ENCODE measurements at regions not wholly inside any gene's neighbourhood (a gene's known extent, or its start where the extent isn't known, plus 50 kb on each side); places are given as distances from the start of the nearest gene placed in this dataset.
A peak's percentile ranks its signal among the peaks of the same experiment; 100 is the strongest.
"Not testable (repeated sequence)": the region's sequence is repeated elsewhere in the genome, so short reads cannot be mapped to it uniquely, and the experiment has no call there.

DNA sequence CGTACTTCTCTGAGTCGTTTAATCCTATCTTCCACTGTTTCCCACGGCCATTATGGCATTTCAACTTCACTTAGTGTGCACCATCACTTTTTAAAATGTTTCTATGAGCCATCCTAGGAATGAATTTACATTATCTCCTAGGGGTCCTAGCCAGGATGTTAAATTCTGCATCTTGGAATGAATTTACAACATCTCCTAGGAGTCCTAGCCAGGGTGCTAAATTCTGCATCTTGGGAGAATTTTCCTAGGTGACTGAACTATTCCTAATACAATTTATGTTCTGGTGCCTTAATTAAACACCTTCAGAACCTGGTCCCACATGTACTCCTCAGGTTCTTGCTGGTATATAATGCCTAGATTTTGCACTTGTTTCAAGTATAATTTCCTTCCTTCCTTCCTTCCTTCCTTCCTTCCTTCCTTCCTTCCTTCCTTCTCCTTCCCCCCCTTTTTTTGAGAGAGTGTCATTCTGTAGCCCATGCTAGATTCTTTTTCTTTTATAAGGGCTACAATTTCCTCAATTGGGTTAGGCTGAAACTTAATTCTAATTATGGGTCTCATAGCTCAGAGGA lies 72.1 kb downstream of the TBR1 start:
- no peaks in the 10 kb centered on the region for H3K4me1 Mint-ChIP-seq (ENCODE audit: insufficient read depth, unreplicated experiment)
- POLR2A ChIA-PET = no interaction called here
- H3K27me3 Mint-ChIP-seq (ENCODE audit: insufficient read depth, unreplicated experiment) = peaks cover 35% of the 10 kb centered on the region
- H3K9me3 Mint-ChIP-seq (ENCODE audit: unreplicated experiment) = no peaks in the 10 kb centered on the region
- no peaks in the 10 kb centered on the region for H3K36me3 Mint-ChIP-seq (ENCODE audit: insufficient read depth, unreplicated experiment)
- no peak overlapping the region for H3K27ac Mint-ChIP-seq (ENCODE audit: low read depth, unreplicated experiment)
- DNase-seq (ENCODE audit: unreplicated experiment) = no peak
- TF ChIP-seq, protein P1, sequence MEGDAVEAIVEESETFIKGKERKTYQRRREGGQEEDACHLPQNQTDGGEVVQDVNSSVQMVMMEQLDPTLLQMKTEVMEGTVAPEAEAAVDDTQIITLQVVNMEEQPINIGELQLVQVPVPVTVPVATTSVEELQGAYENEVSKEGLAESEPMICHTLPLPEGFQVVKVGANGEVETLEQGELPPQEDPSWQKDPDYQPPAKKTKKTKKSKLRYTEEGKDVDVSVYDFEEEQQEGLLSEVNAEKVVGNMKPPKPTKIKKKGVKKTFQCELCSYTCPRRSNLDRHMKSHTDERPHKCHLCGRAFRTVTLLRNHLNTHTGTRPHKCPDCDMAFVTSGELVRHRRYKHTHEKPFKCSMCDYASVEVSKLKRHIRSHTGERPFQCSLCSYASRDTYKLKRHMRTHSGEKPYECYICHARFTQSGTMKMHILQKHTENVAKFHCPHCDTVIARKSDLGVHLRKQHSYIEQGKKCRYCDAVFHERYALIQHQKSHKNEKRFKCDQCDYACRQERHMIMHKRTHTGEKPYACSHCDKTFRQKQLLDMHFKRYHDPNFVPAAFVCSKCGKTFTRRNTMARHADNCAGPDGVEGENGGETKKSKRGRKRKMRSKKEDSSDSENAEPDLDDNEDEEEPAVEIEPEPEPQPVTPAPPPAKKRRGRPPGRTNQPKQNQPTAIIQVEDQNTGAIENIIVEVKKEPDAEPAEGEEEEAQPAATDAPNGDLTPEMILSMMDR (IDR thresholded peaks at IDR 0.05; ENCODE audit: unreplicated experiment) = no peak
- BruUV-seq (replicated peaks) = no TSS peak
- CTCF ChIA-PET = interaction anchor here (0.7 kb wide), 1 partner anchor 314 kb away, joined by 3 read pairs; no protein-coding TSS in a partner anchor
- no peak overlapping the region for H3K4me3 Mint-ChIP-seq (ENCODE audit: unreplicated experiment)
- intact Hi-C loops (cut with micrococcal nuclease) = no loop called here

DNA sequence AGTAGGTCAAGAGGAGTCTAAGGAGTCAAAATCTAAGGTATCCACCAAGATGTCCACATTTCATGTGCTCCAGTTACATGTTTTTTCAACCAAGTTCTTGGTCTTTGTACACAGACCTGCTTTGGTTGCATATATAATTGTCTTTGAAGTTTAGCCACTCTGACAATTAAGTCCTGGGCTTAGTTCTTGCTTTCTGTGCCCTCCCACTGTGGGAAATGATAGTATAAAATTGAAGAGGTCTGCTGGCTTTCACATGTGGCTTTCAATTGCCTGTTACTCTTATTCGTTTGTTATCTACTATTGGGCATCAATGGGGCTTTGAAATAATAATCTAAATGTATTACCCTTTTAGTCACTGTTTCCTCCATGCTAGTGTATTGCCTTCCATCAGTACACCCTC lies 72.8 kb downstream of the TBR1 start:
- Mint-ChIP-seq H3K36me3 (ENCODE audit: insufficient read depth, unreplicated experiment) (no peaks in the 10 kb centered on the region), H3K4me3 (ENCODE audit: unreplicated experiment) (no peak overlapping the region), H3K27me3 (ENCODE audit: insufficient read depth, unreplicated experiment) (peaks cover 33% of the 10 kb centered on the region), H3K4me1 (ENCODE audit: insufficient read depth, unreplicated experiment) (no peaks in the 10 kb centered on the region), H3K27ac (ENCODE audit: low read depth, unreplicated experiment) (no peak overlapping the region), H3K9me3 (ENCODE audit: unreplicated experiment) (no peaks in the 10 kb centered on the region)
- DNase-seq (ENCODE audit: unreplicated experiment) = no peak
- POLR2A ChIA-PET = no interaction called here
- no TSS peak for BruUV-seq (replicated peaks)
- CTCF ChIA-PET = interaction anchor here (0.7 kb wide), 2 partner anchors 265 to 313 kb away, joined by 3 read pairs; no protein-coding TSS in a partner anchor
- TF ChIP-seq, protein P1 (IDR thresholded peaks at IDR 0.05; ENCODE audit: unreplicated experiment) = no peak
- intact Hi-C loops (cut with micrococcal nuclease) = no loop called here

DNA sequence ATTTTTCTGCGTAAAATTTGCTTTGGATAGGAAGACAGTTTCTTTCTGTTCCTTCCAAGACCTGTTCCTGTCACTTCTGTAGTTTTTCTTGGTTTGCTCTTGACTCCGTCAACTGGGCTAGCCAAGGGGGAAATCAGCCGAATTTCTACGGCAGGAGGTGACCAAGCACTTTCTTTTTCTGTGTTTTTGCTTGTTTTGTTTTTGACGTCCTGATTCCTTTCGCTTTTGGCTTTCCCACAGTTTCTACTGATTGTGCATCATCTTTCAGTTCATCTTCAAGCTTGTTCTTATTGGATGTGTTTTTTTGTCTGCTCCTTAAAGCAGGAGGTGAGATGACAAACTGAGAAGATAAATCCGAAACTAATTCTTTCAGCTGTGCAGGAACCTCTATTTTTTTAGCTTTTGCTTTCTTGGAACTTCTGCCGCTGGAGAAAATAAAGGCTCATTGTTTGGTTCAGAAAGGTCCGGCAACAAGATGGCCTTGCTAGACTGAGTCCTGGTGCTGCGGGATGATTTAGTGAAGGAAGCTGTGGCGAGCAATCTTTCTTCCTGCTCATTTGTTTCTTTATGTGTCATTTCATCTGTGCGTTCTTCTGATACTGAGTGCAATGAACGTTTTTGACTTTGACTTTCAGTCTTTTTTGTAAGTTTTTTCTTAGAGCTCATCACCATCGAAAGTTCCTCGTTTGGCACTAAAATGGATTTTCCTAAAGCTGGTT lies 85.0 kb downstream of the TBR1 start:
- BruUV-seq (replicated peaks); intact Hi-C loops (cut with micrococcal nuclease); H3K27ac Mint-ChIP-seq (ENCODE audit: low read depth, unreplicated experiment); H3K36me3 Mint-ChIP-seq (ENCODE audit: insufficient read depth, unreplicated experiment); POLR2A ChIA-PET; H3K4me1 Mint-ChIP-seq (ENCODE audit: insufficient read depth, unreplicated experiment); H3K9me3 Mint-ChIP-seq (ENCODE audit: unreplicated experiment): not testable (repeated sequence)
- peak; percentile 4 for DNase-seq (ENCODE audit: unreplicated experiment)
- CTCF ChIA-PET = interaction anchor here (0.6 kb wide), 1 partner anchor 20 kb away, joined by 3 read pairs; no protein-coding TSS in a partner anchor
- Mint-ChIP-seq H3K4me3 (ENCODE audit: unreplicated experiment) (peak overlapping the region; percentile 55), H3K27me3 (ENCODE audit: insufficient read depth, unreplicated experiment) (peaks cover 86% of the 10 kb centered on the region)

DNA sequence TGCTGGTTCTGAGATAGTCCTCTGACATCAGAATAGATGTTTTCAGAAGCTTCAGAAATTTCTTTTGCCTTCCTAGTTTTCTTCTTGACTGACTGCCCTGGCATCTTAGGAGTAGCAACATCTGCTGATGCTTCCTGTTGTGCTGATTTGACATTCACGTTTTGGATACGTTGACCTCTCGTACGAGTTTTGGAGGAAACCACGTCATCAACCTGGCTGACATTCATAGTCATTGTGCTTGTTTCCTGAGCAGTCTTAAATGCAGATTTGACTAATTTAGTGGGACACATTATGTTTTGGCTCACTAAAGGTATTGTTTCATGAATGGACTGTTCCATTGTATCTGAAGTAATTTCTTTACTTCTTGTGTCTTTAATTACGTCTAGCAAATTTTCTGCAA lies 86.2 kb downstream of the TBR1 start:
- peaks cover 90% of the 10 kb centered on the region for H3K27me3 Mint-ChIP-seq (ENCODE audit: insufficient read depth, unreplicated experiment)
- H3K36me3 Mint-ChIP-seq (ENCODE audit: insufficient read depth, unreplicated experiment); H3K9me3 Mint-ChIP-seq (ENCODE audit: unreplicated experiment); DNase-seq (ENCODE audit: unreplicated experiment); intact Hi-C loops (cut with micrococcal nuclease); CTCF ChIA-PET; BruUV-seq (replicated peaks); H3K4me1 Mint-ChIP-seq (ENCODE audit: insufficient read depth, unreplicated experiment); POLR2A ChIA-PET; H3K4me3 Mint-ChIP-seq (ENCODE audit: unreplicated experiment); H3K27ac Mint-ChIP-seq (ENCODE audit: low read depth, unreplicated experiment): not testable (repeated sequence)

DNA sequence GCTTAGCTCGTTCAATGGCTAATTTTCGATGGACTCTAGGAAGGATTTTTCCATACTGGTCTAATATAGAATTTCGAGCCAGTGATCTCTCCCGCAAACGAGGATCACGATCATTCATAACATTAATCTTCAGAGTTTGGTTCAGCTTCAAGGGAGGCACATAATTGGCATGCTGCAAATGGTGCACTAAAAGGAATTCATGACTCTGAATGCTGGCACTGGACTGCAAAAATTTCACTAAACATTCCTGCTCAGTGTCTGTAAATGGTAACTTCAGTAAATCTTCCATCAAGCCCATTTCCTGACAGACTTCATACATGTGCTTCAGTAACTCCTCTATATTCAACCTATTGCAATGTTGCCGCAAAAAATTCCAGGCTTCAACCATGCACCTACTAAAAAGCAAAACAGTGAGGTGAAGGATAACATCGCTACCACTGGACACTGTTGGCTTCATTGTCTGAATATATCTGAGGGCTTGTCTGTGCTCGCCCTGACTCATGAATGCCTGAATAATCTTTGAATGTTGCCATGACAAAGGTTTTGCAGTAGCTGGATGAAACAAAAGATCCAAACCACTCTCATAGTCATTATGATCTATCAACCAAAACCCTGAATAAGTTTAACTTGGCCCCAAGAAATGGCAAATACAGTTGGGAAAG lies 88.7 kb downstream of the TBR1 start:
- POLR2A ChIA-PET; H3K9me3 Mint-ChIP-seq (ENCODE audit: unreplicated experiment); DNase-seq (ENCODE audit: unreplicated experiment); intact Hi-C loops (cut with micrococcal nuclease); BruUV-seq (replicated peaks); CTCF ChIA-PET; H3K4me1 Mint-ChIP-seq (ENCODE audit: insufficient read depth, unreplicated experiment); H3K27ac Mint-ChIP-seq (ENCODE audit: low read depth, unreplicated experiment); H3K36me3 Mint-ChIP-seq (ENCODE audit: insufficient read depth, unreplicated experiment); H3K4me3 Mint-ChIP-seq (ENCODE audit: unreplicated experiment): not testable (repeated sequence)
- H3K27me3 Mint-ChIP-seq (ENCODE audit: insufficient read depth, unreplicated experiment) = peaks cover 68% of the 10 kb centered on the region

DNA sequence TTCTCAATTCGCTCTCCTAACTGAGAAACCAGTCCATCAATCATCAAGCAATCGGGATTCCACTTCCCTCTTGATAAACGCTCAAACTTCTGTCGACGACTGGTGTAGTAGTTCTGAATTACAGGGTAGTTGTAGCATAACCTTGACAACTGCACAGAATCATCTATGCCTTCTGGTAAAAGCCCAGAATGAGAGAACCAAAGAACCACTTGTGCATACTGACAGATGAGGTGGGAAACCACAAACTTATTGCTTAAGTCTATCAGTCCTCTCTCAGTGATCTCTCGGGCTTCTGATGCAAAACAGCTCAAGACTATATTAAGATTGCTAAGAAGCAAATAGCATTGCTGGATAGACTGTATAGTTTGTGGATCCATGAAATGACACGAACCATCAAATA lies 89.4 kb downstream of the TBR1 start:
- peaks cover 67% of the 10 kb centered on the region for H3K27me3 Mint-ChIP-seq (ENCODE audit: insufficient read depth, unreplicated experiment)
- CTCF ChIA-PET; intact Hi-C loops (cut with micrococcal nuclease); H3K9me3 Mint-ChIP-seq (ENCODE audit: unreplicated experiment); BruUV-seq (replicated peaks); H3K4me1 Mint-ChIP-seq (ENCODE audit: insufficient read depth, unreplicated experiment); H3K36me3 Mint-ChIP-seq (ENCODE audit: insufficient read depth, unreplicated experiment); H3K27ac Mint-ChIP-seq (ENCODE audit: low read depth, unreplicated experiment); POLR2A ChIA-PET; H3K4me3 Mint-ChIP-seq (ENCODE audit: unreplicated experiment); DNase-seq (ENCODE audit: unreplicated experiment): not testable (repeated sequence)

DNA sequence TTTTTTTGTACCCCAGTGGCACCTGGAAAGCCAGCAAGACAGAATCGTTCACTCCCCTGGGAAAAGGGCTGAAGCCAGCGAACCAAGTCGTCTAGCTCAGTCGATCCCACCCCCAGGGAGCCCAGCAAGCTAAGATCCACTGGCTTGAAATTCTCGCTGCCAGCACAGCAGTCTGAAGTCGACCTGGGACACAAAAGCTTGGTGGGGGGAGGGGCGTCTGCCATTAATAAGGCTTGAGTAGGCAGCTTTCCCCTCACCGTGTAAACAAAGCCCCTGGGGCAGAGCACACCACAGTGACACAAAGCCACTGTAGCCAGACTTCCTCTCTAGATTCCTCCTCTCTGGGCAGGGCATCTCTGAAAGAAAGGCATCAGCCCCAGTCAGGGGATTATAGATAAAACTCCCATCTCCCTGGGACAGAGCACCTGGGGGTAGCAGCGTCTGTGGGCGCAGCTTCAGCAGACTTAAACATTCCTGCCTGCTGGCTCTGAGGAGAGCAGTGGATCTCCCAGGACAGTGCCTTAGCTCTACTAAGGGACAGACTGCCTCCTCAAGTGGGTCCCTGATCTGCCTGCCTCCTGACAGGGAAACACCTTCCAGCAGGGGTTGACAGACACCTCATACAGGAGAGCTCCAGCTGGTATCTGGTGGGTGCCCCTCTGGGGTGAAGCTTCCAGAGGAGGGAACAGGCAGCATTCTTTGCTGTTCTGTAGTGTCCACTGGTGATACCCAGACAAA lies 97.4 kb downstream of the TBR1 start:
- H3K4me1 Mint-ChIP-seq (ENCODE audit: insufficient read depth, unreplicated experiment) = not testable (repeated sequence)

More for the DNA sequence above, 97.4 kb downstream of the TBR1 start:
- H3K27ac Mint-ChIP-seq (ENCODE audit: low read depth, unreplicated experiment); H3K9me3 Mint-ChIP-seq (ENCODE audit: unreplicated experiment); H3K36me3 Mint-ChIP-seq (ENCODE audit: insufficient read depth, unreplicated experiment); H3K4me3 Mint-ChIP-seq (ENCODE audit: unreplicated experiment); CTCF ChIA-PET; intact Hi-C loops (cut with micrococcal nuclease); BruUV-seq (replicated peaks); DNase-seq (ENCODE audit: unreplicated experiment); POLR2A ChIA-PET: not testable (repeated sequence)
- peaks cover 41% of the 10 kb centered on the region for H3K27me3 Mint-ChIP-seq (ENCODE audit: insufficient read depth, unreplicated experiment)
